ENCODE measurements at regions not wholly inside any gene's neighbourhood (a gene's known extent, or its start where the extent isn't known, plus 50 kb on each side); places are given as distances from the start of the nearest gene placed in this dataset.
"Not testable (repeated sequence)": the region's sequence is repeated elsewhere in the genome, so short reads cannot be mapped to it uniquely, and the experiment has no call there.

GRCh38 chr13:44853641-44854040, 135.6 kb downstream of the NUFIP1 start:
- Histone ChIP-seq H3K4me2 (no peak overlapping the region), H4K20me1 (no peaks in the 10 kb centered on the region)
- TF ChIP-seq Cebpa-rat (IDR thresholded peaks at IDR 0.05) = no peak

DNA sequence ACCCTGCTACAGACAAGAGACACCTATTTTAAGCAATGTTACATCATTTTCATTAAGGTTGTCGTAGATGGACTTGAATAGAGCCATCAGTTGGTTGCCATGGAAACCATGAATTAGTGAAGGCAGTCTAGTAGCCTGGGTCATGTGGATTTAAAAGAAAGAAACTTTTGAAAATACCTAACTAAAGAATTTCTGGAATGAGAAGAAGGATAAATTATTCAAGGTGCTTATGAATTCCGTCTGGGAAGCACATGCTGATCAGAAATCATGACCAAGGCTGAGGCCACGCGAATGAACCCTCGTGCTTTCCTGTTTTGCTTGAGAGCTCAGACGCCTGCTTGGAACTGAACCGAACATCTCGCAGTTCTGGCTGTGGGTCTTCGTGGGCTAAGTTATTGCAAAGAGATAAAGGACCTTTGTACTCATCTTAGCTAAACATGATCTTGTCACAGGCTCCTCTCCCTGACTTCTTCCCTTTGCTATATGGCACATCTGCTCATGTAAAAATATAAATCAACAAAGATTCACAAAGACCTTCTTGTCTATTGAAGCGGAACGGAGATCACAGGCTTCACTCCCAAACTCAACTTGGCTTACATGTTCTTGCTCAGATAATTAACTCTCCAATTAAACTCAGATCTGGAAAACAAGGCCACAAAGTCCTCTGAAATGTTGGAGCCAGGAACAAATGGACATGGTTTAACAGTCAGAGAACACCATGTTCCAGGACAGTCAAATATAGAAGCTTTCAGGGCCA, 140.2 kb downstream of the NUFIP1 start:
- no peak overlapping the region for H3K9ac ChIP-seq
- no peak overlapping the region for H3K4me2 ChIP-seq
- H3K27me3 ChIP-seq = no peaks in the 10 kb centered on the region
- H3K9me3 ChIP-seq = no peaks in the 10 kb centered on the region
- H3K4me3 ChIP-seq = no peak overlapping the region
- no peaks in the 10 kb centered on the region for H3K36me3 ChIP-seq
- no peak for TF ChIP-seq Cebpa-rat (IDR thresholded peaks at IDR 0.05)
- H3K4me1 ChIP-seq = peaks cover 5% of the 10 kb centered on the region; the same call in 1 of the 2 replicates
- no peaks in the 10 kb centered on the region for H4K20me1 ChIP-seq
- no peak overlapping the region for H3K27ac ChIP-seq

More at GRCh38 chr13:44853641-44854040, 135.6 kb downstream of the NUFIP1 start:
- Histone ChIP-seq H3K9ac (no peak overlapping the region), H3K27ac (no peak overlapping the region), H3K4me1 (peaks cover 5% of the 10 kb centered on the region; the same call in 1 of the 2 replicates), H3K4me3 (no peak overlapping the region), H3K9me3 (no peaks in the 10 kb centered on the region), H3K27me3 (no peaks in the 10 kb centered on the region), H3K36me3 (no peaks in the 10 kb centered on the region)

DNA sequence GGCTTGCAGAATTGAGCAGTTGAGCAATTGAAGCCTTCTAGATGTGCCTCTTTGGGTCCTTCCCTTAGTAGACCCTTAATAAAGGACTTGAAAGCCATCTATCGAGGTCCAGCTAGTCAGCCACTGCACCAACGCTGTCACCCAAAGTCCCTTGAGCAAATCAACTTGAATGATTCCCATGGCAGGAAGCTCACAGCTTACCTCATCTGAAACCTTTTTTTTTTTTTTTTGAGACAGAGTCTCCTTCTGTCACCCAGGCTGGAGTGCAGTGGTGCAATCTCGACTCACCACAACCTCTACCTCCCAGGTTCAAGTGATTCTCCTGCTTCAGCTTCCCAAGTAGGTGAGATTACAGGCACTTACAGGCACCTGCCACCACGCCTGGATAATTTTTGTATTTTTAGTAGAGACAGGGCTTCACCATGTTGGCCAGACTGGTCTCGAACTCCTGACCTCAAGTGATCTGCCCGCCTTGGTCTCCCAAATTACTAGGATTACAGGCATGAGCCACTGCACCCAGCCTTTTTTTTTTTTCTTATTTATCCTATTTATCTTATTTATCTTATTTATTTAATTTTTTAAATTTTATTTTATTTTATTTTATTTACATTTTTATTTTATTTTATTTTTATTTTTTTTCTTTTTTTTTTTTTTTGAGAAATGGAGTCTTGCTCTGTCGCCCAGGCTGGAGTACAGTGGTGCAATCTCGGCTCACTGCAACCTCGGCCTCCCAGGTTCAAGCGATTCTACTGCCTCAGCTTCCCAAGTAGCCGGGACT, 143.8 kb downstream of the NUFIP1 start:
- H3K27ac ChIP-seq, H3K4me3 ChIP-seq, H3K36me3 ChIP-seq: not testable (repeated sequence)

GRCh38 chr13:44844786-44845185, 144.5 kb downstream of the NUFIP1 start:
- TF ChIP-seq Cebpa-rat (IDR thresholded peaks at IDR 0.05) = no peak
- Histone ChIP-seq H3K36me3 (no peaks in the 10 kb centered on the region), H4K20me1 (no peaks in the 10 kb centered on the region), H3K27me3 (no peaks in the 10 kb centered on the region), H3K9ac (no peak overlapping the region), H3K4me3 (no peak overlapping the region), H3K9me3 (no peaks in the 10 kb centered on the region), H3K27ac (no peak overlapping the region), H3K4me2 (no peak overlapping the region), H3K4me1 (peaks cover 5% of the 10 kb centered on the region; the same call in 1 of the 2 replicates)

More for the DNA sequence above, 143.8 kb downstream of the NUFIP1 start:
- H3K4me1 ChIP-seq, H4K20me1 ChIP-seq, H3K9ac ChIP-seq, H3K27me3 ChIP-seq, H3K9me3 ChIP-seq, H3K4me2 ChIP-seq: not testable (repeated sequence)

DNA sequence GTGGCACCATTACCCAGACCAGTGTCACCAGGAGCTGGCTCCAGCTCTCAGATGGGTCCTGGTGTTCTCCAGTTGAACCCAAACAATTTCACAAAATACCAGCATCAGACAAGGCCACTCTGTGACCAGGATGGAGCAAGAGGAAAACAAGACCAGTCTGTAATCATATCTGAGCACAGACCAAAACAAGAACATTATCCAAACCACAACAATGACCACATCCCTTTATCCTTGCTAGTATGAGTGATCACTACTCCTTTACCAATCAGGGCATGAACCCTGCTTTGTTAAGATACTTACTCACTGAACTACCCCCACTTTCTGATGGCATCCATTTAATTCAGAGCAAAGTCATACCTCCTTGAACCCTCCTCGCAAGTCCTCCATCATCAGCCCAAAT, 145.9 kb downstream of the NUFIP1 start:
- Histone ChIP-seq H3K4me3 (no peak overlapping the region), H3K27me3 (no peaks in the 10 kb centered on the region), H3K36me3 (no peaks in the 10 kb centered on the region), H3K9me3 (no peaks in the 10 kb centered on the region), H3K4me1 (no peaks in the 10 kb centered on the region), H3K27ac (no peak overlapping the region), H4K20me1 (no peaks in the 10 kb centered on the region), H3K4me2 (no peak overlapping the region), H3K9ac (no peak overlapping the region)
- no peak for TF ChIP-seq Cebpa-rat (IDR thresholded peaks at IDR 0.05)

DNA sequence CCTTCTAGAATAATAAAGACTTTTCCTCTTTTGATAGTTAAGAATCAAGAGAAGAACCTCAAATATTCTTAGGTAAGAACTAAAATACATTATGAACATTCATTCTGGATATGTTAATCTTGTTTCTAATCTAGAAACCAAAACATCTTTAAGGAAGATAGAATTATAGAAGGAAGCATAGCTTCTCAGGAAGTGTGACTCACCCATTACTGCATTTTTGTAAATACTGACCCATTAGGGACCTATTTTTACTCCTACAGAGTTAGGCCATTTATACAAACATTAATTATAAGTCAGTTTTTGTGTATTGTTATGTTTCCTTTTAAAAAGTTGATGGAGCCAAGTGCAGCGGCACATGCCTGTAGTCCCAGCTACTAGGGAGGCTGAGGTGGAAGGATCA, 147.1 kb downstream of the NUFIP1 start:
- Histone ChIP-seq H3K27me3 (no peaks in the 10 kb centered on the region), H3K4me1 (no peaks in the 10 kb centered on the region), H3K9ac (no peak overlapping the region), H3K4me3 (no peak overlapping the region), H3K36me3 (no peaks in the 10 kb centered on the region), H4K20me1 (no peaks in the 10 kb centered on the region), H3K27ac (no peak overlapping the region), H3K4me2 (no peak overlapping the region), H3K9me3 (no peaks in the 10 kb centered on the region)
- TF ChIP-seq Cebpa-rat (IDR thresholded peaks at IDR 0.05) = no peak

DNA sequence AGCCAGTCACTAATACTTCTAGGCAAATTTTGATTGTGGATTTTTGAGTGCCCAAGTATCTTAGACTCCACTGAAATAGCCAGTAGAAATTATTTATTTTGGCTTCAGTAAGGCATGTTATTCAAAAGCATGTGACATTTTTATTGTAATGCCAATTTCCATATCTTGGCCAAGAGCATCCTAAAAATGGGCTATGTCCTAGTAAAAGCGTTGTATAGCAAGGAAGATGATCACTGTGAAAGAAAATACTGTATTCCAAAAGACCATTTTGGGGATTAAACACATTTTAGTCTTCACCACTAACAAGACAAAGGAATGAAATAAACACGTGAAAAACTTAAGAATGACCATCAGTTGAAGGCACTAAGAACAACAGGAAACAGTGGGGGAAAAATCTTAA, 149.1 kb downstream of the NUFIP1 start:
- Histone ChIP-seq H3K4me2 (no peak overlapping the region), H3K4me1 (no peaks in the 10 kb centered on the region), H3K9ac (no peak overlapping the region), H3K27me3 (no peaks in the 10 kb centered on the region), H3K36me3 (no peaks in the 10 kb centered on the region), H3K4me3 (no peak overlapping the region), H3K27ac (no peak overlapping the region), H3K9me3 (no peaks in the 10 kb centered on the region), H4K20me1 (no peaks in the 10 kb centered on the region)
- TF ChIP-seq Cebpa-rat (IDR thresholded peaks at IDR 0.05) = no peak

- Histone ChIP-seq H3K9ac (no peak overlapping the region), H4K20me1 (no peaks in the 10 kb centered on the region), H3K4me3 (no peak overlapping the region), H3K4me2 (no peak overlapping the region), H3K9me3 (no peaks in the 10 kb centered on the region), H3K27me3 (no peaks in the 10 kb centered on the region), H3K27ac (no peak overlapping the region), H3K36me3 (no peaks in the 10 kb centered on the region), H3K4me1 (no peaks in the 10 kb centered on the region)
- TF ChIP-seq Cebpa-rat (IDR thresholded peaks at IDR 0.05) = no peak
These were observed 152.0 kb downstream of the NUFIP1 start for GRCh38 chr13:44837250-44837649.

DNA sequence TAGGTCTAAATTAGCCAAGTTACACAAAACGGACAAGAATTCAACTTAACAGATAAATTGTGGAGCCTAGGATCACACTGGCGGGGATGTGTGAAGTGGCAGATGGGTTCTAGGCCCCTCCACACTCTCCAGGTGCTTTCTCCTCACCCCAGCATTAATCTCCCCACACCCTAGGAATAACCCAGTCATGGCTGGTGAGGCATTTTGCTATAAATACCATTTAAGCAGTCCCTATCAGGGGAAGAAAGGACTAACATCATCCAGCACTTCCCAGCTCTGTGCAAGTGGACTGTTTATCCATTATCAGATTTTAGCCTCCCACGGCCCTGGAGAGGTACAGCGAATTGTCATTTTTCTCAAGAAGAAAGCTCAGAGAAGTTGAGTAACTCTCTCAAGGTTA, 154.9 kb downstream of the NUFIP1 start:
- Histone ChIP-seq H3K9me3 (no peaks in the 10 kb centered on the region), H3K9ac (no peak overlapping the region), H4K20me1 (no peaks in the 10 kb centered on the region), H3K36me3 (no peaks in the 10 kb centered on the region), H3K27me3 (no peaks in the 10 kb centered on the region), H3K4me1 (no peaks in the 10 kb centered on the region), H3K4me3 (no peak overlapping the region), H3K4me2 (no peak overlapping the region), H3K27ac (no peak overlapping the region)
- no peak for TF ChIP-seq Cebpa-rat (IDR thresholded peaks at IDR 0.05)

DNA sequence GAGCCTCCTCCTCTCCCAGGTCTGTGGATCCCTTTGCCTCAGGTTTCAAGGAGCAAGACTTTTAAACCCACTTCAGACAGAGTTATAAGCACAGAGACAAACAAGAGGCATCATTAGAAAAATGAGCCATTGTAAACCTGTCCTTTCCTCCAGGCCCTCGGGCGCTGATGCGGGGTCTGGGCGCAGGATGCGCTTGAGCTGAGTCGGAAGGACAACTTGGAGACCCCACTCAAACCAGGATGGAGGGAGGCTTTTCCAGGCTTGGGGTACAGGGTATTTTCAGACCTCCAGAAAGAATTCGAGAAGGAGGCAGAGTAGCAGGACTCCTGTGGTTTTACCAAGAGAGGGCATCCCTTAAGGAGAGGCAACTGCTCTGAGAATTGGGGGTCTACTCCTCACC, 155.6 kb downstream of the NUFIP1 start:
- Histone ChIP-seq H4K20me1 (no peaks in the 10 kb centered on the region), H3K27me3 (no peaks in the 10 kb centered on the region), H3K9ac (no peak overlapping the region), H3K4me2 (no peak overlapping the region), H3K4me1 (no peaks in the 10 kb centered on the region), H3K36me3 (no peaks in the 10 kb centered on the region), H3K9me3 (no peaks in the 10 kb centered on the region), H3K27ac (no peak overlapping the region), H3K4me3 (no peak overlapping the region)
- TF ChIP-seq Cebpa-rat (IDR thresholded peaks at IDR 0.05) = no peak

Measured in BLaER1 (cell line).